H1 (cell line): ENCODE measurements at regions not wholly inside any gene's neighbourhood (a gene's known extent, or its start where the extent isn't known, plus 50 kb on each side); places are given as distances from the start of the nearest gene placed in this dataset.

Experiments
- ASH2L ChIP-seq: fragments of 200-600, 300-600 bp; sonication (generic); IDR thresholded peaks from one replicate; pipeline ENCODE4 v1.7.1; 2017; ENCODE audit warnings: low read length
- CHD2 ChIP-seq: IDR thresholded peaks from 2 replicates; pipeline ENCODE4 v1.6.1; 2012; ENCODE audit warnings: low read length, improper control_type of control experiment
- EP300 ChIP-seq, 2 experiments: IDR thresholded peaks; 1 replicate in 1 of 2; 2 replicates in 1 of 2; pipeline ENCODE4 v1.6.1; 2011 to 2012; ENCODE audit warnings: low read depth in 2 of 2, low read length in 2 of 2, mild to moderate bottlenecking in 2 of 2, borderline replicate concordance in 1 of 2, inconsistent platforms in 1 of 2, moderate library complexity in 1 of 2
- KDM5A ChIP-seq: fragments of 200-600 bp; IDR thresholded peaks from 2 replicates; pipeline ENCODE4 v1.7.1; 2012; ENCODE audit warnings: mild to moderate bottlenecking, low read length, inconsistent platforms, mixed read lengths
- PHF8 ChIP-seq: fragments of 200-600 bp; sonication (generic); conservative IDR thresholded peaks from 2 replicates; pipeline ENCODE4 v1.7.1; 2012; ENCODE audit warnings: low read depth, mild to moderate bottlenecking, inconsistent platforms, low read length, moderate library complexity
- RAD21 ChIP-seq, 2 experiments: IDR thresholded peaks in 1 of 2; conservative IDR thresholded peaks in 1 of 2; 2 replicates each; pipeline ENCODE4 v1.6.1; 2011; ENCODE audit warnings: low read depth in 2 of 2, low read length in 2 of 2, improper control_type of control experiment in 1 of 2, inconsistent platforms in 1 of 2, mild to moderate bottlenecking in 1 of 2, moderate library complexity in 1 of 2
- SP2 ChIP-seq: IDR thresholded peaks from 2 replicates; pipeline ENCODE4 v1.6.1; 2012; ENCODE audit warnings: mild to moderate bottlenecking, low read length, inconsistent platforms
- SP4 ChIP-seq: IDR thresholded peaks from 2 replicates; pipeline ENCODE4 v1.6.1; 2012; ENCODE audit warnings: low read length, inconsistent platforms
- SRF ChIP-seq: IDR thresholded peaks from 2 replicates; pipeline ENCODE4 v1.6.1; 2011; ENCODE audit warnings: mild to moderate bottlenecking, low read depth, low read length, moderate library complexity
- TAF7 ChIP-seq: optimal IDR thresholded peaks from 2 replicates; pipeline ENCODE3; 2011; ENCODE audit warnings: low read depth, mild to moderate bottlenecking, inconsistent platforms, low read length, moderate library complexity, borderline replicate concordance
- TBP ChIP-seq: IDR thresholded peaks from 2 replicates; pipeline ENCODE4 v1.6.1; 2011; ENCODE audit warnings: low read depth, low read length, improper control_type of control experiment
- YY1 ChIP-seq: IDR thresholded peaks from 2 replicates; pipeline ENCODE4 v1.6.1; 2011; ENCODE audit warnings: low read depth, mild to moderate bottlenecking, low read length
- TF ChIP-seq, protein P1 (sequence below): IDR thresholded peaks from 2 replicates; pipeline ENCODE4 v1.6.1; 2012; ENCODE audit warnings: inconsistent platforms
- TF ChIP-seq, protein P2 (sequence below), 3 experiments: IDR thresholded peaks; 1 replicate in 2 of 3; 2 replicates in 1 of 3; pipeline versions ENCODE4 v1.5.1 to v1.6.1; 2011; ENCODE audit warnings: low read length in 3 of 3, mild to moderate bottlenecking in 3 of 3, inconsistent platforms in 2 of 3, low read depth in 1 of 3, moderate library complexity in 1 of 3; ENCODE audit not compliant: insufficient read depth in 1 of 3; ENCODE audit errors: control extremely low read depth in 1 of 3
- TF ChIP-seq, protein P3 (sequence below): IDR thresholded peaks from 2 replicates; pipeline ENCODE4 v1.6.1; 2011; ENCODE audit warnings: low read depth, mild to moderate bottlenecking, low read length; ENCODE audit not compliant: insufficient read depth

DNA sequence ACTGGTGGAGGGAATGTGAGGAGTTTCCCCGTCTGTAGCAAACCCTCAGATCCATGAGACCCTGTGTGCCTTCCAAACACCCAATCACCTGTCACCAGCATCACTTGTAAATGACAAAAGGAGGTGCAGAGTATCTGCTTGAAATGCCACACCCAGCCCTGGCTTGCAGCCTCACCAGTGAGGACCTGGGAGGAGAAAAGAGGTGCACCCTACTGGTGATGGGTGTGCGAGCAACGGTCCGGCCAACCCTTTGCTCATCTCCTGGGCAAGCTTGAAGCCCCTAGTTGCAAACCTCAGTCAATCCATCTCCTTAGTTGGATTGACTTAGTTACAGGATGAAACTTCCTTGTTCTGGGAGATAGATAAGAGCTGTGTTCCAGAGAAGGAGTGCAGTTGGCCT is 62.4 kb upstream of the WAPL start (continued):
- TF ChIP-seq PHF8 (no peak), ASH2L (no peak), CHD2 (no peak), YY1 (0 out of 2 replicates have a peak, but pooled peaks have one; percentile 7), TBP (no peak), SP4 (no peak), SP2 (no peak), RAD21 (IDR thresholded peaks at IDR 0.05 in 1 of 2, conservative IDR thresholded peaks at IDR 0.05 in 1 of 2; ENCODE audit: low read depth in 2 of 2, low read length in 2 of 2) (peak; percentile 55 to 61), KDM5A (no peak), TAF7 (no peak), EP300 (IDR thresholded peaks at IDR 0.05; ENCODE audit: borderline replicate concordance in 1 of 2, low read depth in 2 of 2, low read length in 2 of 2) (no peak), SRF (no peak)
- TF ChIP-seq, protein P1, sequence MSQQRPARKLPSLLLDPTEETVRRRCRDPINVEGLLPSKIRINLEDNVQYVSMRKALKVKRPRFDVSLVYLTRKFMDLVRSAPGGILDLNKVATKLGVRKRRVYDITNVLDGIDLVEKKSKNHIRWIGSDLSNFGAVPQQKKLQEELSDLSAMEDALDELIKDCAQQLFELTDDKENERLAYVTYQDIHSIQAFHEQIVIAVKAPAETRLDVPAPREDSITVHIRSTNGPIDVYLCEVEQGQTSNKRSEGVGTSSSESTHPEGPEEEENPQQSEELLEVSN: no peak
- TF ChIP-seq, protein P2, sequence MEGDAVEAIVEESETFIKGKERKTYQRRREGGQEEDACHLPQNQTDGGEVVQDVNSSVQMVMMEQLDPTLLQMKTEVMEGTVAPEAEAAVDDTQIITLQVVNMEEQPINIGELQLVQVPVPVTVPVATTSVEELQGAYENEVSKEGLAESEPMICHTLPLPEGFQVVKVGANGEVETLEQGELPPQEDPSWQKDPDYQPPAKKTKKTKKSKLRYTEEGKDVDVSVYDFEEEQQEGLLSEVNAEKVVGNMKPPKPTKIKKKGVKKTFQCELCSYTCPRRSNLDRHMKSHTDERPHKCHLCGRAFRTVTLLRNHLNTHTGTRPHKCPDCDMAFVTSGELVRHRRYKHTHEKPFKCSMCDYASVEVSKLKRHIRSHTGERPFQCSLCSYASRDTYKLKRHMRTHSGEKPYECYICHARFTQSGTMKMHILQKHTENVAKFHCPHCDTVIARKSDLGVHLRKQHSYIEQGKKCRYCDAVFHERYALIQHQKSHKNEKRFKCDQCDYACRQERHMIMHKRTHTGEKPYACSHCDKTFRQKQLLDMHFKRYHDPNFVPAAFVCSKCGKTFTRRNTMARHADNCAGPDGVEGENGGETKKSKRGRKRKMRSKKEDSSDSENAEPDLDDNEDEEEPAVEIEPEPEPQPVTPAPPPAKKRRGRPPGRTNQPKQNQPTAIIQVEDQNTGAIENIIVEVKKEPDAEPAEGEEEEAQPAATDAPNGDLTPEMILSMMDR (IDR thresholded peaks at IDR 0.05; ENCODE audit: control extremely low read depth in 1 of 3, insufficient read depth in 1 of 3, low read depth in 1 of 3, low read length in 3 of 3): peak; percentile 47 to 71 (median 63)
- TF ChIP-seq, protein P3, sequence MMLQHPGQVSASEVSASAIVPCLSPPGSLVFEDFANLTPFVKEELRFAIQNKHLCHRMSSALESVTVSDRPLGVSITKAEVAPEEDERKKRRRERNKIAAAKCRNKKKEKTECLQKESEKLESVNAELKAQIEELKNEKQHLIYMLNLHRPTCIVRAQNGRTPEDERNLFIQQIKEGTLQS: no peak
